ENCODE measurements at regions not wholly inside any gene's neighbourhood (a gene's known extent, or its start where the extent isn't known, plus 50 kb on each side); places are given as distances from the start of the nearest gene placed in this dataset.

- no TSS peak for BruUV-seq (replicated peaks)
- DNase-seq (no peak), ATAC-seq (ENCODE audit: low read depth) (no peak)
- Histone ChIP-seq H3K14ac (replicated peaks; ENCODE audit: low read depth, low read length) (no peak overlapping the region), H2BK120ac (ENCODE audit: low read depth, low read length) (no peak overlapping the region), H3K56ac (ENCODE audit: extremely low read depth, insufficient read depth, low read length) (no peak overlapping the region), H3K79me1 (ENCODE audit: low read depth in 1 of 2, low read length in 2 of 2) (no peaks in the 10 kb centered on the region), H4K91ac (ENCODE audit: insufficient read depth, low read depth, low read length) (no peak overlapping the region), H3K23ac (ENCODE audit: low read depth, low read length) (no peak overlapping the region), H3K9me1 (ENCODE audit: insufficient read depth, low read length) (peaks cover 2% of the 10 kb centered on the region; the same call in 1 of the 2 replicates), H3K18ac (ENCODE audit: low read depth, low read length) (no peak overlapping the region), H3K9ac (ENCODE audit: low read depth, low read length) (no peak overlapping the region), H3K4me2 (ENCODE audit: low read depth, low read length) (no peak overlapping the region), H3K9me3 (ENCODE audit: control insufficient read depth, insufficient read depth, low read length) (no peaks in the 10 kb centered on the region), H4K8ac (ENCODE audit: low read depth in 2 of 2, low read length in 2 of 2) (no peak overlapping the region), H2BK15ac (ENCODE audit: low read depth, low read length) (no peak overlapping the region), H3K27me3 (ENCODE audit: control insufficient read depth, insufficient read depth, low read length) (no peaks in the 10 kb centered on the region), H4K20me1 (ENCODE audit: insufficient read depth, low read length) (no peaks in the 10 kb centered on the region), H2AK9ac (replicated peaks; ENCODE audit: low read depth, low read length, poor library complexity) (no peak overlapping the region), H3K27ac (ENCODE audit: insufficient read depth, low read length) (no peak overlapping the region), H2AFZ (replicated peaks; ENCODE audit: low read length, poor library complexity) (no peak overlapping the region), H3K36me3 (ENCODE audit: control insufficient read depth, insufficient read depth, low read length) (no peaks in the 10 kb centered on the region), H3K4ac (ENCODE audit: low read depth, low read length) (no peak overlapping the region), H2BK20ac (ENCODE audit: low read depth, low read length) (no peak overlapping the region), H3K4me1 (ENCODE audit: control insufficient read depth, insufficient read depth, low read length) (no peaks in the 10 kb centered on the region; the same call in 1 of the 2 replicates), H2BK5ac (ENCODE audit: low read depth, low read length, poor library complexity, severe bottlenecking) (no peak overlapping the region), H3K4me3 (ENCODE audit: insufficient read depth, low read depth, low read length) (no peak overlapping the region), H4K5ac (ENCODE audit: low read depth, low read length) (no peak overlapping the region), H2AK5ac (ENCODE audit: low read depth, low read length) (no peak overlapping the region)
- ChIA-PET CTCF (interaction anchor here (1.1 to 1.4 kb wide), 2 partner anchors 23 to 195 kb away, joined by 3 to 4 read pairs; no protein-coding TSS in a partner anchor), POLR2A (ENCODE audit: unreplicated experiment) (no interaction called here)
- dilution Hi-C loops (cut with HindIII; ENCODE audit: low sequenced_read_pairs, unreplicated experiment): no loop called here
- in situ Hi-C loops (cut with MboI; ENCODE audit: low sequenced_read_pairs): no loop called here
- TF ChIP-seq MAFK (IDR thresholded peaks at IDR 0.05; ENCODE audit: low read depth, low read length) (no peak), CHD1 (IDR thresholded peaks at IDR 0.05; ENCODE audit: low read depth, low read length) (no peak), RFX5 (IDR thresholded peaks at IDR 0.05; ENCODE audit: low read depth, low read length) (no peak), CTCF (conservative IDR thresholded peaks at IDR 0.05; ENCODE audit: low read depth, low read length) (no peak), CEBPB (IDR thresholded peaks at IDR 0.05; ENCODE audit: low read depth, low read length) (no peak), POLR2A (IDR thresholded peaks at IDR 0.05; ENCODE audit: low read depth, low read length) (no peak), RCOR1 (IDR thresholded peaks at IDR 0.05; ENCODE audit: insufficient replicate concordance, low read length) (no peak), RAD21 (IDR thresholded peaks at IDR 0.05; ENCODE audit: low read length) (no peak)
- TF ChIP-seq, protein P1, sequence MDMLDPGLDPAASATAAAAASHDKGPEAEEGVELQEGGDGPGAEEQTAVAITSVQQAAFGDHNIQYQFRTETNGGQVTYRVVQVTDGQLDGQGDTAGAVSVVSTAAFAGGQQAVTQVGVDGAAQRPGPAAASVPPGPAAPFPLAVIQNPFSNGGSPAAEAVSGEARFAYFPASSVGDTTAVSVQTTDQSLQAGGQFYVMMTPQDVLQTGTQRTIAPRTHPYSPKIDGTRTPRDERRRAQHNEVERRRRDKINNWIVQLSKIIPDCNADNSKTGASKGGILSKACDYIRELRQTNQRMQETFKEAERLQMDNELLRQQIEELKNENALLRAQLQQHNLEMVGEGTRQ (IDR thresholded peaks at IDR 0.05; ENCODE audit: low read depth, low read length): no peak
- TF ChIP-seq, protein P2, sequence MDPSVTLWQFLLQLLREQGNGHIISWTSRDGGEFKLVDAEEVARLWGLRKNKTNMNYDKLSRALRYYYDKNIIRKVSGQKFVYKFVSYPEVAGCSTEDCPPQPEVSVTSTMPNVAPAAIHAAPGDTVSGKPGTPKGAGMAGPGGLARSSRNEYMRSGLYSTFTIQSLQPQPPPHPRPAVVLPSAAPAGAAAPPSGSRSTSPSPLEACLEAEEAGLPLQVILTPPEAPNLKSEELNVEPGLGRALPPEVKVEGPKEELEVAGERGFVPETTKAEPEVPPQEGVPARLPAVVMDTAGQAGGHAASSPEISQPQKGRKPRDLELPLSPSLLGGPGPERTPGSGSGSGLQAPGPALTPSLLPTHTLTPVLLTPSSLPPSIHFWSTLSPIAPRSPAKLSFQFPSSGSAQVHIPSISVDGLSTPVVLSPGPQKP (IDR thresholded peaks at IDR 0.05; ENCODE audit: borderline replicate concordance, low read depth, low read length): no peak
- intact Hi-C loops (cut with micrococcal nuclease): no loop called here
- WGBS, 2 experiments (ENCODE audit: extremely low coverage in 2 of 2, insufficient read length in 1 of 2): no CpG with 5 or more reads among the region's 1 CpG
Measured at GRCh38 chr5:128667152-128667551, 129.1 kb upstream of the FBN2 start.
